K562 (cell line): ENCODE measurements at regions not wholly inside any gene's neighbourhood (a gene's known extent, or its start where the extent isn't known, plus 50 kb on each side); places are given as distances from the start of the nearest gene placed in this dataset.

Experiments
- ATAC-seq: fragments of 200-7000 bp; cut with Tn5 transposase; 3 replicates; pipeline ENCODE4 v1.9.1; 2020; ENCODE audit warnings: moderate library complexity
- BruUV-seq: library from RNA; stranded (reverse); fragments of 400-500 nt; replicated peaks from 2 replicates; lab custom pipeline; 2021; lab: Mats Ljungman, UMichigan
- CTCF ChIA-PET: fragments of 300-600 bp; formaldehyde crosslinking; extraction: SDS; loops from one replicate; lab custom pipeline; 2021; ENCODE audit warnings: low intra/inter-chr PET ratio; lab: Yijun Ruan, JAX
- POLR2A ChIA-PET: fragments of 300-600, 350-650 bp; sonication (Branson Sonifier 250); formaldehyde crosslinking; extraction: SDS; loops from one replicate; lab custom pipeline; 2021; ENCODE audit warnings: antibody characterized with exemption, inconsistent platforms; lab: Yijun Ruan, JAX
- DNase-seq, 4 experiments: peaks; one replicate each; pipeline versions ENCODE4 v3.0.0 to v3.0.0-alpha.2; 2011 to 2018; ENCODE audit warnings: low spot score in 3 of 4, mixed read lengths in 3 of 4; ENCODE audit errors: extremely low read depth in 1 of 4
- FAIRE-seq: peaks from 2 replicates; lab custom pipeline; 2011; peaks lifted over from hg19 to GRCh38; lab: Jason Lieb, UNC
- H2AFZ ChIP-seq: 2 replicates; pipeline ENCODE4 v1.6.0; 2011; ENCODE audit warnings: low read depth, low read length, control low read depth, inconsistent platforms
- H3K27ac ChIP-seq: fragments of 200-600 bp; 3 replicates; pipeline ENCODE4 v1.8.0; 2011; ENCODE audit warnings: low read depth, mild to moderate bottlenecking, control low read depth, inconsistent platforms, low read length, moderate library complexity, mixed read lengths; ENCODE audit errors: extremely low read depth
- H3K27me3 ChIP-seq, 2 experiments: fragments of 300-600 bp in 1 of 2; 2 replicates in 1 of 2; 3 replicates in 1 of 2; pipeline versions ENCODE4 v1.6.0 to v1.8.0; 2011; ENCODE audit warnings: inconsistent platforms in 2 of 2, low read length in 2 of 2, mild to moderate bottlenecking in 1 of 2, mixed read lengths in 1 of 2, moderate library complexity in 1 of 2; ENCODE audit not compliant: control insufficient read depth in 2 of 2, insufficient read depth in 2 of 2
- H3K36me3 ChIP-seq: fragments of 300-600 bp; 3 replicates; pipeline ENCODE4 v1.8.0; 2011; ENCODE audit warnings: mild to moderate bottlenecking, low read length, inconsistent platforms; ENCODE audit not compliant: control insufficient read depth, insufficient read depth
- H3K4me1 ChIP-seq, 2 experiments: fragments of 200-600 bp in 1 of 2; replicated peaks in 1 of 2; 2 replicates in 1 of 2; 3 replicates in 1 of 2; pipeline versions ENCODE4 v1.5.1 to v1.8.0; 2011; ENCODE audit warnings: inconsistent platforms in 2 of 2, low read length in 2 of 2, mild to moderate bottlenecking in 1 of 2, mixed read lengths in 1 of 2, moderate library complexity in 1 of 2; ENCODE audit not compliant: control insufficient read depth in 2 of 2, insufficient read depth in 2 of 2
- H3K4me2 ChIP-seq: 2 replicates; pipeline ENCODE4 v1.6.1; 2011; ENCODE audit warnings: low read length, control low read depth, inconsistent platforms, mixed read lengths; ENCODE audit not compliant: insufficient read depth
- H3K4me3 ChIP-seq: fragments of 200-600 bp; sonication (generic), shearing (Covaris generic); 2 replicates; pipeline ENCODE4 v1.5.1; 2016; ENCODE audit warnings: control low read depth, inconsistent platforms
- H3K79me2 ChIP-seq: fragments of 200-600 bp; 3 replicates; pipeline ENCODE4 v1.8.0; 2011; ENCODE audit warnings: low read length, inconsistent platforms; ENCODE audit not compliant: control insufficient read depth, insufficient read depth
- H3K9ac ChIP-seq, 2 experiments: 2 replicates each; pipeline versions ENCODE4 v1.6.0 to v1.6.1; 2011; ENCODE audit warnings: low read depth in 2 of 2, low read length in 2 of 2, control low read depth in 1 of 2, inconsistent platforms in 1 of 2, mild to moderate bottlenecking in 1 of 2, mixed read lengths in 1 of 2; ENCODE audit not compliant: insufficient read depth in 1 of 2
- H3K9me1 ChIP-seq: one replicate; pipeline ENCODE4 v1.6.0; 2011; ENCODE audit warnings: inconsistent platforms, mild to moderate bottlenecking, low read length, moderate library complexity; ENCODE audit not compliant: control insufficient read depth, insufficient read depth
- H3K9me3 ChIP-seq: replicated peaks from 2 replicates; pipeline ENCODE4 v1.5.1; 2011; ENCODE audit warnings: low read depth, low read length, inconsistent platforms; ENCODE audit not compliant: control insufficient read depth, insufficient read depth
- H4K20me1 ChIP-seq: replicated peaks from 2 replicates; pipeline ENCODE4 v1.6.1; 2011; ENCODE audit warnings: low read length, inconsistent platforms, mixed read lengths; ENCODE audit not compliant: control insufficient read depth, insufficient read depth
- CEBPB ChIP-seq: fragments of 450-650 bp; IDR thresholded peaks from 2 replicates; pipeline ENCODE4 v1.6.1; 2016; ENCODE audit warnings: missing genetic modification characterization, missing compliant biosample characterization
- CHD4 ChIP-seq: fragments of 200-600 bp; sonication (generic); IDR thresholded peaks from 3 replicates; pipeline ENCODE4 v1.6.1; 2012; ENCODE audit warnings: low read depth, mild to moderate bottlenecking, mixed read lengths, low read length, inconsistent platforms; ENCODE audit not compliant: insufficient read depth, insufficient replicate concordance, poor library complexity, severe bottlenecking
- FOSL1 ChIP-seq: fragments of 200-800 bp; sonication (Bioruptor generic); conservative IDR thresholded peaks from 2 replicates; pipeline ENCODE4 v1.6.1; 2016; ENCODE audit warnings: missing genetic modification characterization, missing compliant biosample characterization
- PRPF4 ChIP-seq: fragments of 200-400 bp; formaldehyde crosslinking; IDR thresholded peaks from one replicate; pipeline ENCODE4 v1.6.1; 2017; ENCODE audit warnings: low read length, low read depth, mild to moderate bottlenecking; ENCODE audit not compliant: insufficient read depth, poor library complexity, severe bottlenecking
- SRSF9 ChIP-seq: fragments of 200-400 bp; formaldehyde crosslinking; IDR thresholded peaks from 2 replicates; pipeline ENCODE4 v1.6.1; 2017; ENCODE audit warnings: low read depth, low read length, borderline replicate concordance
- THRAP3 ChIP-seq: fragments of 450-650 bp; IDR thresholded peaks from 2 replicates; pipeline ENCODE4 v1.6.1; 2016; ENCODE audit warnings: mild to moderate bottlenecking, inconsistent platforms, borderline replicate concordance
- XRCC3 ChIP-seq: fragments of 450-650 bp; IDR thresholded peaks from 2 replicates; pipeline ENCODE4 v1.6.1; 2017; ENCODE audit warnings: mild to moderate bottlenecking, moderate library complexity
- WGBS: fragments of 100-300 bp; shearing (Covaris generic); methylation state at CpG from one replicate; pipeline ENCODE4 v1.1.6; 2016; ENCODE audit warnings: low coverage, mixed read lengths; ENCODE audit not compliant: insufficient coverage; ENCODE audit errors: missing lambda C conversion rate; 5-methylcytosine and 5-hydroxymethylcytosine counted together
- in situ Hi-C: fragments of 300-500 bp; cut with MboI; formaldehyde crosslinking; loops from 4 replicates; pipeline ENCODE4 v1.15.0; 2018; ENCODE audit warnings: inconsistent platforms, mixed read lengths
- intact Hi-C: fragments of 100-400 bp; cut with micrococcal nuclease; formaldehyde crosslinking; loops from 2 replicates; pipeline ENCODE4 v1.14.2; 2022
- TF ChIP-seq, protein P1 (sequence below): sonication (generic); formaldehyde crosslinking; IDR thresholded peaks from 2 replicates; pipeline ENCODE4 v1.8.0; 2022; ENCODE audit warnings: mild to moderate bottlenecking, low read depth, missing genetic modification reagents

DNA sequence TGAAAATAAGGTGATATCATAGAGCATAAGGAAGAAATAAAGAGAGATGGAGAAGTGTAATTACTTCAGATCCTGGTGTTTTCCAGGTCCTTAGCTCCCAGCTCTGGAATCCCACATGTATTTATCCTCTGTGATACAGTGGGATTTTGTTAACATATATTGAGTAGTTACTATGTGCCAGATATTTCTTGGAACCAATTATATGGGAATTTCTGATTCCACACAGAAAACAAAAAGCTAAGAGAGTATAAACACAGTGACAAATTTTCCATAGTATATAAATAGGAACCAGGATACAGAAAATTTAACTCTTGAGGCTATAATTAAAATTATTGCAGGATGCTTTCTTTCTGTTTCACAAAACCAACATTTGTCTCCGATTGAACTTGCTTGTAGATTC, 1067.5 kb downstream of the PCDH7 start (continued):
- TF ChIP-seq, protein P1, sequence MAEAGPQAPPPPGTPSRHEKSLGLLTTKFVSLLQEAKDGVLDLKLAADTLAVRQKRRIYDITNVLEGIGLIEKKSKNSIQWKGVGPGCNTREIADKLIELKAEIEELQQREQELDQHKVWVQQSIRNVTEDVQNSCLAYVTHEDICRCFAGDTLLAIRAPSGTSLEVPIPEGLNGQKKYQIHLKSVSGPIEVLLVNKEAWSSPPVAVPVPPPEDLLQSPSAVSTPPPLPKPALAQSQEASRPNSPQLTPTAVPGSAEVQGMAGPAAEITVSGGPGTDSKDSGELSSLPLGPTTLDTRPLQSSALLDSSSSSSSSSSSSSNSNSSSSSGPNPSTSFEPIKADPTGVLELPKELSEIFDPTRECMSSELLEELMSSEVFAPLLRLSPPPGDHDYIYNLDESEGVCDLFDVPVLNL (CRISPR knock-in tag) = no peak

GRCh38 chr4:31788676-31789075, 1068.5 kb downstream of the PCDH7 start:
- no peak for TF ChIP-seq XRCC3
- TF ChIP-seq SRSF9 = no peak
- no peak for TF ChIP-seq FOSL1 (tag)
- no peak for TF ChIP-seq CHD4
- no peak for TF ChIP-seq CEBPB
- TF ChIP-seq PRPF4 = no peak
- TF ChIP-seq THRAP3 = no peak
- Histone ChIP-seq H3K27me3 (no peaks in the 10 kb centered on the region), H3K9ac (no peak overlapping the region), H4K20me1 (no peaks in the 10 kb centered on the region), H3K4me1 (no peaks in the 10 kb centered on the region), H2AFZ (no peak overlapping the region), H3K36me3 (no peaks in the 10 kb centered on the region), H3K27ac (no peak overlapping the region), H3K9me1 (no peaks in the 10 kb centered on the region), H3K9me3 (no peaks in the 10 kb centered on the region), H3K79me2 (no peaks in the 10 kb centered on the region), H3K4me3 (no peak overlapping the region), H3K4me2 (no peak overlapping the region)
- 0% methylated on average over 2 of the region's 2 CpGs for WGBS
- CTCF ChIA-PET = no interaction called here
- POLR2A ChIA-PET = no interaction called here
- DNase-seq = no peak
- intact Hi-C loops (no loop called here), in situ Hi-C loops (no loop called here)
- FAIRE-seq = no peak
- no TSS peak for BruUV-seq
- no peak for ATAC-seq
